ENCODE measurements at regions not wholly inside any gene's neighbourhood (a gene's known extent, or its start where the extent isn't known, plus 50 kb on each side); places are given as distances from the start of the nearest gene placed in this dataset.

GRCh38 chr9:73237140-73237539 lies 85.5 kb downstream of the ANXA1 start:
- TF ChIP-seq CTCF (conservative IDR thresholded peaks at IDR 0.05; ENCODE audit: low read depth, low read length): no peak
- no peak overlapping the region for H3K4me3 ChIP-seq (ENCODE audit: low read depth, low read length)
- DNase-seq (ENCODE audit: low read depth): no peak

- no peak for DNase-seq (ENCODE audit: low read depth)
- no peak for TF ChIP-seq CTCF (conservative IDR thresholded peaks at IDR 0.05; ENCODE audit: low read depth, low read length)
- H3K4me3 ChIP-seq (ENCODE audit: low read depth, low read length): no peak overlapping the region
These were observed 88.1 kb downstream of the ANXA1 start for GRCh38 chr9:73239570-73240265.

GRCh38 chr9:73243078-73243477 lies 91.4 kb downstream of the ANXA1 start:
- TF ChIP-seq CTCF (conservative IDR thresholded peaks at IDR 0.05; ENCODE audit: low read depth, low read length): no peak
- DNase-seq (ENCODE audit: low read depth): no peak
- no peak overlapping the region for H3K4me3 ChIP-seq (ENCODE audit: low read depth, low read length)

GRCh38 chr9:73259086-73259696 lies 107.5 kb downstream of the ANXA1 start:
- no peak overlapping the region for H3K4me3 ChIP-seq (ENCODE audit: low read depth, low read length)
- DNase-seq (ENCODE audit: low read depth): no peak
- no peak for TF ChIP-seq CTCF (conservative IDR thresholded peaks at IDR 0.05; ENCODE audit: low read depth, low read length)

GRCh38 chr9:73260506-73260905 lies 108.8 kb downstream of the ANXA1 start:
- TF ChIP-seq CTCF (conservative IDR thresholded peaks at IDR 0.05; ENCODE audit: low read depth, low read length): no peak
- DNase-seq (ENCODE audit: low read depth): no peak
- H3K4me3 ChIP-seq (ENCODE audit: low read depth, low read length): no peak overlapping the region

GRCh38 chr9:73264631-73265030 lies 113.0 kb downstream of the ANXA1 start:
- H3K4me3 ChIP-seq (ENCODE audit: low read depth, low read length): no peak overlapping the region
- DNase-seq (ENCODE audit: low read depth): peak; percentile 54
- TF ChIP-seq CTCF (conservative IDR thresholded peaks at IDR 0.05; ENCODE audit: low read depth, low read length): no peak

GRCh38 chr9:73265876-73266275 lies 114.2 kb downstream of the ANXA1 start:
- no peak overlapping the region for H3K4me3 ChIP-seq (ENCODE audit: low read depth, low read length)
- no peak for TF ChIP-seq CTCF (conservative IDR thresholded peaks at IDR 0.05; ENCODE audit: low read depth, low read length)
- DNase-seq (ENCODE audit: low read depth): no peak
